ENCODE measurements at regions not wholly inside any gene's neighbourhood (a gene's known extent, or its start where the extent isn't known, plus 50 kb on each side); places are given as distances from the start of the nearest gene placed in this dataset.

GRCh38 chr11:62073061-62073460 is 50.8 kb upstream of the INCENP start:
- no peak for DNase-seq

- no peak for DNase-seq
These were observed 52.4 kb upstream of the INCENP start for GRCh38 chr11:62071408-62071807.

GRCh38 chr11:62069986-62070919 is 53.6 kb upstream of the INCENP start:
- no peak for DNase-seq

GRCh38 chr11:62069374-62069773 is 54.4 kb upstream of the INCENP start:
- DNase-seq: no peak

GRCh38 chr11:62068730-62069129 is 55.1 kb upstream of the INCENP start:
- no peak for DNase-seq

GRCh38 chr11:62067741-62068140 is 56.1 kb upstream of the INCENP start:
- no peak for DNase-seq

- DNase-seq: no peak
These were observed 59.6 kb upstream of the INCENP start for GRCh38 chr11:62064221-62064620.

GRCh38 chr11:62062223-62062861 is 61.5 kb upstream of the INCENP start:
- no peak for DNase-seq

- peak; percentile 15 for DNase-seq
These were observed 62.2 kb upstream of the INCENP start for GRCh38 chr11:62061356-62062222.

GRCh38 chr11:62057069-62057468 is 66.7 kb upstream of the INCENP start:
- no peak for DNase-seq

- no peak for DNase-seq
These were observed 67.8 kb upstream of the INCENP start for GRCh38 chr11:62055970-62056369.

- DNase-seq: no peak
These were observed 69.2 kb upstream of the INCENP start for GRCh38 chr11:62054484-62055121.

GRCh38 chr11:62054081-62054480 is 69.7 kb upstream of the INCENP start:
- no peak for DNase-seq

- DNase-seq: no peak
These were observed 73.1 kb upstream of the INCENP start for GRCh38 chr11:62050716-62051115.

- DNase-seq: no peak
These were observed 75.7 kb upstream of the INCENP start for GRCh38 chr11:62048100-62048499.

- no peak for DNase-seq
These were observed 77.2 kb upstream of the INCENP start for GRCh38 chr11:62046568-62047100.

GRCh38 chr11:62044639-62045121 is 77.2 kb upstream of the FTH1 start:
- no peak for DNase-seq

GRCh38 chr11:62035293-62035692 is 67.9 kb upstream of the FTH1 start:
- no peak for DNase-seq

- no peak for DNase-seq
These were observed 66.6 kb upstream of the FTH1 start for GRCh38 chr11:62034036-62034338.

GRCh38 chr11:62033191-62034035 is 66.0 kb upstream of the FTH1 start:
- DNase-seq: no peak

GRCh38 chr11:62030071-62030684 is 62.7 kb upstream of the FTH1 start:
- no peak for DNase-seq
